ENCODE measurements at regions not wholly inside any gene's neighbourhood (a gene's known extent, or its start where the extent isn't known, plus 50 kb on each side); places are given as distances from the start of the nearest gene placed in this dataset.
"Not testable (repeated sequence)": the region's sequence is repeated elsewhere in the genome, so short reads cannot be mapped to it uniquely, and the experiment has no call there.

DNA sequence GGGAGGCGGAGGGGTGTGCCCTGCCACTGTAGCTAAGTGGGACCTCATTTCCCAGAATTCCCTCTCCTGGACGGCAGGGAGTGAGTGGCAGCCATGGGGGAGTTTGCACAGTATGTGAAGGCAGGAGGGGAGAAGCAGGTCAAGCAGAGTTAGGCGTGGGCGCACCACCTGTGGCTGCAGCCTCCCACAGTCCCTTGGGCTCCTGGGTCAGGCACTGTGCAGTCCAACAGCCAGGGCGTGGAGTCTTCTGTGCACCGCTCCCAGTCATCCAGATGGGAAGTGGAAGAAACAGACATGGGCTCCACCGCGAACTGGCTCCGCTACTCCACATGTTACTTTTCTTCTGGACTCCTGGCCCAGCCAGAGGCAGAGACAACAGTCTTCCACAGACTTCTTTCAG lies 85.4 kb upstream of the TIAM1 start:
- TF ChIP-seq, protein P1, sequence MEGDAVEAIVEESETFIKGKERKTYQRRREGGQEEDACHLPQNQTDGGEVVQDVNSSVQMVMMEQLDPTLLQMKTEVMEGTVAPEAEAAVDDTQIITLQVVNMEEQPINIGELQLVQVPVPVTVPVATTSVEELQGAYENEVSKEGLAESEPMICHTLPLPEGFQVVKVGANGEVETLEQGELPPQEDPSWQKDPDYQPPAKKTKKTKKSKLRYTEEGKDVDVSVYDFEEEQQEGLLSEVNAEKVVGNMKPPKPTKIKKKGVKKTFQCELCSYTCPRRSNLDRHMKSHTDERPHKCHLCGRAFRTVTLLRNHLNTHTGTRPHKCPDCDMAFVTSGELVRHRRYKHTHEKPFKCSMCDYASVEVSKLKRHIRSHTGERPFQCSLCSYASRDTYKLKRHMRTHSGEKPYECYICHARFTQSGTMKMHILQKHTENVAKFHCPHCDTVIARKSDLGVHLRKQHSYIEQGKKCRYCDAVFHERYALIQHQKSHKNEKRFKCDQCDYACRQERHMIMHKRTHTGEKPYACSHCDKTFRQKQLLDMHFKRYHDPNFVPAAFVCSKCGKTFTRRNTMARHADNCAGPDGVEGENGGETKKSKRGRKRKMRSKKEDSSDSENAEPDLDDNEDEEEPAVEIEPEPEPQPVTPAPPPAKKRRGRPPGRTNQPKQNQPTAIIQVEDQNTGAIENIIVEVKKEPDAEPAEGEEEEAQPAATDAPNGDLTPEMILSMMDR (IDR thresholded peaks at IDR 0.05; ENCODE audit: low read depth, low read length), result no peak
- no peak overlapping the region for H3K4me3 ChIP-seq (replicated peaks in 1 of 2; ENCODE audit: low read depth in 2 of 2, low read length in 2 of 2)
- DNase-seq (ENCODE audit: low read depth in 2 of 2), result no peak

DNA sequence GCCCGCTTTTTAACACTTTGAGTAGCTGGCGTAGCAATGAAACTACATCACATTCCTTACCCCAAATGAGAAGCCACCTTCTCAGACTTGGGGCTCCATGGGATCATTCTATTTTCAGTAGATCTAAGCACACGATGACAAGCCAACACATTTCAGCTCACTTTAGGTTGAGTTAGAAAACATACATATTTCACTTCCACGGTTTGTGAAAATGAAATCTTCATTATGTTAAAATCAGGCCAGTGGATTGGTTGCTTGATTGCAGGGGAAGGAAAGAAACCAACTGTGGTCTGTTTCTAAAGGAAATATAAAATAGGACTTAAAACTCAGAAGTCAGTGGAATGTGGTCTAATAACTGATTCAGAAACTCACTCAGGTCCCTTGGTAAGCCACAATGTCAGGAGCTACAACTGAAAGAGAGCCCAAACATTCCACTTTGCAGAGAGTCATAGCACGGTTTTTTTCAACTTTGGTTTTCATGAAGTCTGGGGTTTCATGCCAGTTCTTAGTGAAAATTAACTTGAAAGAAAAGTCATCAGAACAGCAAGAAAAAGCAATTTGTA lies 82.3 kb upstream of the TIAM1 start:
- TF ChIP-seq, protein P1 (IDR thresholded peaks at IDR 0.05; ENCODE audit: low read depth, low read length), result no peak
- DNase-seq (ENCODE audit: low read depth in 2 of 2), result peak in 1 of 2 donors; percentile 2
- no peak overlapping the region for H3K4me3 ChIP-seq (replicated peaks in 1 of 2; ENCODE audit: low read depth in 2 of 2, low read length in 2 of 2)

DNA sequence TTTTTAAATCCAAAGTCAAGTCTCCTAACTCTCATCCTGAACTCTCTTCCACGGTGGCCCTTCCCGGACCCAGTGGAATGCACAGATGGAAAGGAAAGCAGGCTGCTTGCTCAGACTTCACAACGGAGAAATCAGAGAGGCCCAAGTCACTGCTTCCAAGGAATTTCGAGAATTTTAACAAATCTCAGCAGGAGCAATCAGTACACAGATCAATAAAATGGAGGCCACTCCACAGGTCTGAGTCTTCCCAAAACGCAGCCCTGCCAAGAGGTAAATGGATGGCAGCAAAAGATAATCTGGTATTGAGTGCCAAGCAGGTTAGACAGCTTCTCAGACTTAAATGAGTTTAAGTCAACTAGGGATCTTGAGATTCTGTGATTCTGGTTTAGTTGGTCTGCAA lies 81.1 kb upstream of the TIAM1 start:
- TF ChIP-seq, protein P1 (IDR thresholded peaks at IDR 0.05; ENCODE audit: low read depth, low read length), result no peak
- H3K4me3 ChIP-seq (replicated peaks in 1 of 2; ENCODE audit: low read depth in 2 of 2, low read length in 2 of 2), result no peak overlapping the region
- DNase-seq (ENCODE audit: low read depth in 2 of 2), result no peak

DNA sequence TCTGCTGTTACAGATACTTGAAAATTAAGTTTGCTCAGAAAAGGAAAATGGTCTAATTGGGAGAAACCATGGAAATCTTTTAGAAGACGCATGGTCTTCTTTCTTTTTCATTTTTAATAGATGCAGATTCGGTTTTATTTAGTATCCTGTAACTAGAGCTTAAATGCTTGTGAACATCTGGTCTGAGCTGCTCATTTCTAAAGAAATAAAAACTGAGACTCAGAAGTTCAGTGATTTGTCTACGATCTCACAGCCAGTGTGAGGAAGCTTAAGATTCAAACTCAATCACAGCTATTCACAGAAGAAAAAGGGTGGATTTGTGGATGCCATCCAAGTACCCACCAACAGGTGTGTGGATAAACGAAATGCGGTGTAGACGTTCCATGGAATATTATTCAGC lies 80.0 kb upstream of the TIAM1 start:
- DNase-seq (ENCODE audit: low read depth in 2 of 2), result no peak
- TF ChIP-seq, protein P1 (IDR thresholded peaks at IDR 0.05; ENCODE audit: low read depth, low read length), result no peak

DNA sequence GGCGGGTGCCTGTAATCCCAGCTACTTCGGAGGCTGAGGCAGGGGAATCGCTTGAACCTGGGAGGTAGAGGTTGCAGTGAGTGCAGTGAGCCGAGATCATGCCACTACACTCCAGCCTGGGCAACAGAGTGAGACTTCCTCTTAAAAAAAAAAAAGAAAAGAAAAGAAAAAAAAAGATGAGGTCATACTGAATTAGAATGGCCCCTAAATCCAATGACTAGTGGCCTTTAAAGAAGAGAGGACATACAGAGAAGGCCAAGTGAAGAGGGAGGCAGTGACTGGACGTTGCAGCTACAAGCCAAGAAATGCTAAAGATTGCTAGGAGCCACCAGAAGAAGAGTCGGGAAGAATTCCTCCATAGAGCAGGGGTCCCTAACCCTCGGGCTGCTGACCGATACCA lies 76.9 kb upstream of the TIAM1 start:
- H3K4me3 ChIP-seq (replicated peaks in 1 of 2; ENCODE audit: low read depth in 2 of 2, low read length in 2 of 2), result no peak overlapping the region
- TF ChIP-seq, protein P1 (IDR thresholded peaks at IDR 0.05; ENCODE audit: low read depth, low read length), result no peak
- no peak for DNase-seq (ENCODE audit: low read depth in 2 of 2)

More for the DNA sequence above, 80.0 kb upstream of the TIAM1 start:
- H3K4me3 ChIP-seq (replicated peaks in 1 of 2; ENCODE audit: low read depth in 2 of 2, low read length in 2 of 2), result no peak overlapping the region

DNA sequence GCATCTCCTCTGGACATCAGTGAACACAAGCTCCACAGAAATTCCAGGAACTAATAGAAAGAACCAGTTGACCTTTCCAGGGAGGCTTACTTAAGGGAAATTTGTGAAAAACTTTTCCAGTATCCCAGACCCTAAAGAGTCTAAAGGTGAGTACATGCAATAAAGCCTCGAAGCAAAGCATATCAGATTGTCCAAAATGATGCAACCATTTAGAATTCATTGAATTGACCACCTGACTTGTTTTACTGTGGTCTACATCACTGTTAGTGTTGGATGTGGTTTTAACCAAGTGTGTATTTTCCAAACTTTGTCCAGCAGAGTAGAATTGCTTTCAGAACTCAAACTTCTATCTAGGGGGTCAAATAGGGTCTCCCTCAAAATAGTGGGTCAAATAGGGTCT lies 76.3 kb upstream of the TIAM1 start:
- TF ChIP-seq, protein P1 (IDR thresholded peaks at IDR 0.05; ENCODE audit: low read depth, low read length), result no peak

DNA sequence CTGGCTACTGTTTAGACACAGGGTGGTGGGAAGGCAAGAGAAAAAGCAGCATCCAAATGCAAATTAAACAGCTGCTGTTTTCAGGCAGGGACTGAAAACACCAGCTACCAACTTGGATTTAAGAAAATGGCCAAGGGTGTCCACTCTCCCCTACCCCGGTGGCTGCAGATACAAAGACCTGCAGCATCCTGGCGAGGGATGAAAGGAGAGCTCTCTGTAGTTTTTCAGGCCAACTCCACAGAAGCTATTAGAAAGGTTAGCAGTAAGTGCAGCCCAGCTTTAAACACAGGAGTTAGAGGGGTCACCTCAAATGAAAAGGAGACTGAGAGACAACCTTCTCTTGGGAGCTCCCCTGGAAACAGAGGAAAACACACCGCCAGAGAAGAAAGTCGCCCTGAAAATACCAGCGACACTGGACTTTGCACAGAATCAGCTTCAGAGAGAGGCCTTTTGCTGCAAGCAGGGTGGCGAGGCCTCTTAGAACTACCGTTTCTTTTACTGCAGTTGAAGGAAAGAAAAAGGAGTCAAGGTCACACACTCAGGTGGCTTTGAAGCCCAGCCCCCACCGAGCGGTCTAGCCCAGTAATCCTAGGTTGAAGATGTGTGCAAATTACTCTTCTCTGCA lies 74.4 kb upstream of the TIAM1 start:
- H3K4me3 ChIP-seq (replicated peaks in 1 of 2; ENCODE audit: low read depth in 2 of 2, low read length in 2 of 2), result no peak overlapping the region
- DNase-seq (ENCODE audit: low read depth in 2 of 2), result no peak
- TF ChIP-seq, protein P1 (IDR thresholded peaks at IDR 0.05; ENCODE audit: low read depth, low read length), result no peak

More for the DNA sequence above, 76.3 kb upstream of the TIAM1 start:
- H3K4me3 ChIP-seq (replicated peaks in 1 of 2; ENCODE audit: low read depth in 2 of 2, low read length in 2 of 2), result no peak overlapping the region
- DNase-seq (ENCODE audit: low read depth in 2 of 2), result no peak

DNA sequence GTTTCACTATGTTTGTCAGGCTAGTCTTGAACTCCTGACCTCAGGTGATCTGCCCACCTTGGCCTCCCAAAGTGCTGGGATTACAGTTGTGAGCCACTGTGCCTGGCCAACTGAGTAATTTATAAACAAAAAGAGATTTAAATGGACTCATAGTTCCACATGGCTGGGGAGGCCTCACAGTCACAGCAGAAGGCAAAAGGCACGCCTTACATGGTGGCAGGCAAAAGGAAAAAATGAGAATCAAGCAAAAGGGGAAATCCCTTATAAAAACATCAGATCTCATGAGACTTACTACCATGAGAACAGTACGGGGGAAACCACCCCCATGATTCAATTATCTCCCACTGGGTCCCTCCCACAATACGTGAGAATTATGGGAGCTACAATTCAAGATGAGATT lies 73.2 kb upstream of the TIAM1 start:
- not testable (repeated sequence) for DNase-seq (ENCODE audit: low read depth in 2 of 2)

More for the DNA sequence above, 73.2 kb upstream of the TIAM1 start:
- H3K4me3 ChIP-seq (replicated peaks in 1 of 2; ENCODE audit: low read depth in 2 of 2, low read length in 2 of 2), result not testable (repeated sequence)
